ENCODE measurements at regions not wholly inside any gene's neighbourhood (a gene's known extent, or its start where the extent isn't known, plus 50 kb on each side); places are given as distances from the start of the nearest gene placed in this dataset.

DNA sequence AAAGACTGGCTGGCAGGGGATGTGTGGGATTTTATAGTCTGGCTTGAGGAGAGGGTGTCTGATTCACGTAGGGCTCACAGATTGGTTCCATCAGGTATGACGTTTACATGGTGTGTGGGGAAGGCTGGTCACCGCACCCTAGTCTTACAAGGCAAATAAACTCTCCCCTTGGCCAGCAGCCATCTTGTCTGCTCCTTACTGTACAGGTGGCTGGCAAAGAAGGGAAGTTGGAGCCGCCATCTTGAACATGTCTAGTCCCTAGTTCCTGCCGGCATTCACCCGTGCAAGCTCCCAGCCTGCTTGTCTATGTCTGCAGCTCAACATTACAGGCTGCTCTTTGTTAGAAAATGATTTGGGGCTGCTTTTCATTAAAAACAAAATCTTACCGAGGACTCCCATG is 97.6 kb downstream of the RAMP3 start:
- TF ChIP-seq EZH2phosphoT487 (IDR thresholded peaks at IDR 0.05; ENCODE audit: borderline replicate concordance) = no peak
- TF ChIP-seq, protein P1, sequence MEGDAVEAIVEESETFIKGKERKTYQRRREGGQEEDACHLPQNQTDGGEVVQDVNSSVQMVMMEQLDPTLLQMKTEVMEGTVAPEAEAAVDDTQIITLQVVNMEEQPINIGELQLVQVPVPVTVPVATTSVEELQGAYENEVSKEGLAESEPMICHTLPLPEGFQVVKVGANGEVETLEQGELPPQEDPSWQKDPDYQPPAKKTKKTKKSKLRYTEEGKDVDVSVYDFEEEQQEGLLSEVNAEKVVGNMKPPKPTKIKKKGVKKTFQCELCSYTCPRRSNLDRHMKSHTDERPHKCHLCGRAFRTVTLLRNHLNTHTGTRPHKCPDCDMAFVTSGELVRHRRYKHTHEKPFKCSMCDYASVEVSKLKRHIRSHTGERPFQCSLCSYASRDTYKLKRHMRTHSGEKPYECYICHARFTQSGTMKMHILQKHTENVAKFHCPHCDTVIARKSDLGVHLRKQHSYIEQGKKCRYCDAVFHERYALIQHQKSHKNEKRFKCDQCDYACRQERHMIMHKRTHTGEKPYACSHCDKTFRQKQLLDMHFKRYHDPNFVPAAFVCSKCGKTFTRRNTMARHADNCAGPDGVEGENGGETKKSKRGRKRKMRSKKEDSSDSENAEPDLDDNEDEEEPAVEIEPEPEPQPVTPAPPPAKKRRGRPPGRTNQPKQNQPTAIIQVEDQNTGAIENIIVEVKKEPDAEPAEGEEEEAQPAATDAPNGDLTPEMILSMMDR (conservative IDR thresholded peaks at IDR 0.05; ENCODE audit: low read length) = no peak
- Histone ChIP-seq H4K20me1 (ENCODE audit: insufficient read depth, low read length, poor library complexity, severe bottlenecking) (no peaks in the 10 kb centered on the region), H3K9me3 (ENCODE audit: insufficient read depth, low read depth, low read length) (no peaks in the 10 kb centered on the region), H3K4me1 (ENCODE audit: insufficient read depth, low read length, poor library complexity, severe bottlenecking) (no peaks in the 10 kb centered on the region), H3K36me3 (ENCODE audit: insufficient read depth, low read length) (no peaks in the 10 kb centered on the region), H3K4me3 (ENCODE audit: low read length, poor library complexity, severe bottlenecking) (no peak overlapping the region), H3K9ac (ENCODE audit: low read depth, low read length, poor library complexity, severe bottlenecking) (no peak overlapping the region), H3K4me2 (ENCODE audit: low read depth, low read length, poor library complexity, severe bottlenecking) (no peak overlapping the region), H3K79me2 (ENCODE audit: insufficient read depth, low read length) (no peaks in the 10 kb centered on the region), H2AFZ (ENCODE audit: low read length) (no peak overlapping the region), H3K9me2 (replicated peaks; ENCODE audit: low read depth, low read length) (no peaks in the 10 kb centered on the region), H3K27me3 (ENCODE audit: insufficient read depth, low read length, poor library complexity, severe bottlenecking) (no peaks in the 10 kb centered on the region), H3F3A (ENCODE audit: low read depth) (no peaks in the 10 kb centered on the region)

- Histone ChIP-seq H2AFZ (ENCODE audit: low read length) (no peak overlapping the region), H3K79me2 (ENCODE audit: insufficient read depth, low read length) (no peaks in the 10 kb centered on the region), H3K4me1 (ENCODE audit: insufficient read depth, low read length, poor library complexity, severe bottlenecking) (no peaks in the 10 kb centered on the region), H3F3A (ENCODE audit: low read depth) (no peaks in the 10 kb centered on the region), H3K9me2 (replicated peaks; ENCODE audit: low read depth, low read length) (no peaks in the 10 kb centered on the region), H3K9me3 (ENCODE audit: insufficient read depth, low read depth, low read length) (no peaks in the 10 kb centered on the region), H3K27me3 (ENCODE audit: insufficient read depth, low read length, poor library complexity, severe bottlenecking) (no peaks in the 10 kb centered on the region), H4K20me1 (ENCODE audit: insufficient read depth, low read length, poor library complexity, severe bottlenecking) (no peaks in the 10 kb centered on the region), H3K4me3 (ENCODE audit: low read length, poor library complexity, severe bottlenecking) (no peak overlapping the region), H3K36me3 (ENCODE audit: insufficient read depth, low read length) (no peaks in the 10 kb centered on the region), H3K9ac (ENCODE audit: low read depth, low read length, poor library complexity, severe bottlenecking) (no peak overlapping the region), H3K4me2 (ENCODE audit: low read depth, low read length, poor library complexity, severe bottlenecking) (no peak overlapping the region)
- TF ChIP-seq EZH2phosphoT487 (IDR thresholded peaks at IDR 0.05; ENCODE audit: borderline replicate concordance) = no peak
- TF ChIP-seq, protein P1 (conservative IDR thresholded peaks at IDR 0.05; ENCODE audit: low read length) = no peak
Measured at GRCh38 chr7:45256309-45256708, 98.7 kb downstream of the RAMP3 start.

GRCh38 chr7:45256775-45257174 is 99.2 kb downstream of the RAMP3 start:
- Histone ChIP-seq H2AFZ (ENCODE audit: low read length) (no peak overlapping the region), H3K9ac (ENCODE audit: low read depth, low read length, poor library complexity, severe bottlenecking) (no peak overlapping the region), H3K9me3 (ENCODE audit: insufficient read depth, low read depth, low read length) (no peaks in the 10 kb centered on the region), H3K4me1 (ENCODE audit: insufficient read depth, low read length, poor library complexity, severe bottlenecking) (no peaks in the 10 kb centered on the region), H3K27me3 (ENCODE audit: insufficient read depth, low read length, poor library complexity, severe bottlenecking) (no peaks in the 10 kb centered on the region), H3K36me3 (ENCODE audit: insufficient read depth, low read length) (no peaks in the 10 kb centered on the region), H3K4me3 (ENCODE audit: low read length, poor library complexity, severe bottlenecking) (no peak overlapping the region), H3K79me2 (ENCODE audit: insufficient read depth, low read length) (no peaks in the 10 kb centered on the region), H3K4me2 (ENCODE audit: low read depth, low read length, poor library complexity, severe bottlenecking) (no peak overlapping the region), H3K9me2 (replicated peaks; ENCODE audit: low read depth, low read length) (no peaks in the 10 kb centered on the region), H4K20me1 (ENCODE audit: insufficient read depth, low read length, poor library complexity, severe bottlenecking) (no peaks in the 10 kb centered on the region), H3F3A (ENCODE audit: low read depth) (no peaks in the 10 kb centered on the region)
- TF ChIP-seq EZH2phosphoT487 (IDR thresholded peaks at IDR 0.05; ENCODE audit: borderline replicate concordance) = no peak
- TF ChIP-seq, protein P1 (conservative IDR thresholded peaks at IDR 0.05; ENCODE audit: low read length) = no peak
